ENCODE measurements at regions not wholly inside any gene's neighbourhood (a gene's known extent, or its start where the extent isn't known, plus 50 kb on each side); places are given as distances from the start of the nearest gene placed in this dataset.

GRCh38 chr2:120988700-120989511 is 253.2 kb downstream of the GLI2 start:
- TF ChIP-seq SUZ12 (IDR thresholded peaks at IDR 0.05; ENCODE audit: extremely low read depth, insufficient read depth, insufficient read length) (no peak), ZNF274 (IDR thresholded peaks at IDR 0.05; ENCODE audit: low read depth, low read length) (no peak), YY1 (IDR thresholded peaks at IDR 0.05; ENCODE audit: insufficient read depth, insufficient read length) (no peak)
